ENCODE measurements at regions not wholly inside any gene's neighbourhood (a gene's known extent, or its start where the extent isn't known, plus 50 kb on each side); places are given as distances from the start of the nearest gene placed in this dataset.

DNA sequence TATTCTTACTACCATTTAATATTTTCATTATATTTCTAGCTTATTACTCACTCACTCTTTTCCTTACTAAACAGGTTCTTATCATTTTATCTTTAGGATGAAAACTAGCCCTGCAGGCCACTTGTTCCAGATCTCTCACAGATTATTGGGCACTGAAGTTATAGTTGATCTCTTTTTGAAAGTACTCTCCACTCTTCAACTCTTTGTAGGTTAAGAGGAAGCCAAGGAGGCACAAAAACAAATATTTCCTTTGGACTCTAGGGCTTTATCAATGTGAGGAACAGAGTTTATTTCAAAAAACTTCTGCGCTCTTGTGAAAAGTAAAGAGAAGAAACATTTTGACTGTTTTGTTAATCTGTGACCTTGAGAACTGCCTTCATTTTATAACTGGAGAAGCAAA is 96.0 kb upstream of the NPHP3 start:
- TF ChIP-seq EZH2 (IDR thresholded peaks at IDR 0.05; ENCODE audit: borderline replicate concordance) = no peak
- TF ChIP-seq, protein P1, sequence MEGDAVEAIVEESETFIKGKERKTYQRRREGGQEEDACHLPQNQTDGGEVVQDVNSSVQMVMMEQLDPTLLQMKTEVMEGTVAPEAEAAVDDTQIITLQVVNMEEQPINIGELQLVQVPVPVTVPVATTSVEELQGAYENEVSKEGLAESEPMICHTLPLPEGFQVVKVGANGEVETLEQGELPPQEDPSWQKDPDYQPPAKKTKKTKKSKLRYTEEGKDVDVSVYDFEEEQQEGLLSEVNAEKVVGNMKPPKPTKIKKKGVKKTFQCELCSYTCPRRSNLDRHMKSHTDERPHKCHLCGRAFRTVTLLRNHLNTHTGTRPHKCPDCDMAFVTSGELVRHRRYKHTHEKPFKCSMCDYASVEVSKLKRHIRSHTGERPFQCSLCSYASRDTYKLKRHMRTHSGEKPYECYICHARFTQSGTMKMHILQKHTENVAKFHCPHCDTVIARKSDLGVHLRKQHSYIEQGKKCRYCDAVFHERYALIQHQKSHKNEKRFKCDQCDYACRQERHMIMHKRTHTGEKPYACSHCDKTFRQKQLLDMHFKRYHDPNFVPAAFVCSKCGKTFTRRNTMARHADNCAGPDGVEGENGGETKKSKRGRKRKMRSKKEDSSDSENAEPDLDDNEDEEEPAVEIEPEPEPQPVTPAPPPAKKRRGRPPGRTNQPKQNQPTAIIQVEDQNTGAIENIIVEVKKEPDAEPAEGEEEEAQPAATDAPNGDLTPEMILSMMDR (IDR thresholded peaks at IDR 0.05; ENCODE audit: poor library complexity) = no peak

All from hepatocyte (in vitro differentiated cells).